Fibroblast of villous mesenchyme (primary cell): ENCODE measurements at regions not wholly inside any gene's neighbourhood (a gene's known extent, or its start where the extent isn't known, plus 50 kb on each side); places are given as distances from the start of the nearest gene placed in this dataset.

Experiments used
- DNase-seq: peaks from one replicate; pipeline ENCODE4 v3.0.0-alpha.2; 2010; ENCODE audit warnings: low read depth
- H3K4me3 ChIP-seq: 2 replicates; pipeline ENCODE4 v1.5.1; 2011; ENCODE audit warnings: low read depth, mild to moderate bottlenecking, low read length
- TF ChIP-seq, protein P1 (sequence below): IDR thresholded peaks from 2 replicates; pipeline ENCODE4 v1.5.1; 2012; ENCODE audit warnings: low read depth, mild to moderate bottlenecking, low read length; ENCODE audit not compliant: insufficient read depth

DNA sequence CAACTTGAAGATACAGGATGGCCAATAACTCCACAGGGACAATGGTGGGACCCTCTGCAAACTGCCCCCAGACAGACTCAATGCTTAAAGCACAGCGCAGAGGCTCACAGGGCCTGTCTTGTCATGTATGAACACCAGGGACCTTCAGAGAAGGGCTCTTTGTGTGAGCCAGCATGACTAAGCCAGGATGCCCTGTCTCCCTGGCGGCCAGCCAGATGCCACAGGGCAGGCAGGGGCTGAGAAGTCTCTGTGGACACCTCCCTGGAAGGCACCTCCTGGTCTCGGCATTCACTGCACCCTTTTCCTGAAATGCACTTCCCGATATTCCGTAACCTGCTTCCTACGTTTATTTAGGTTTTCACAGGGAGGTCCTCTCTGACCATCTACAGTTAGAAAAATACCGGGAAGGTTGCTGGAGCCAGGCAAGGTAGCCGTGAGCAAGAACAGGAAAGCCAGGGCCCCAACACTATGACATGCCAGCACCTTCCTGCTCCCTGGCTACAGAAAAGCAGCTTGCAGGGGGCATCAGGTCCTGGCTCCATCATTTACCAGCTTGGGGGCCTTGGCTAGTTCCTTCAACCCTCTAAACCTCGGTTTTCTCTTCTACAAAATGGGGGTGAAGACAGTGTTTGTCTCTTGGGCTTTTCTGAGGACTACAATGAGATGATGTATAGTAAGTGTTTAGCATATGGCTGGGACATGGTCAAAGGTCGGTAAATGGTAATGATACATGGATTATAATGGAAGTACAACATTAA lies 65.0 kb downstream of the PITPNM2 start:
- H3K4me3 ChIP-seq: no peak overlapping the region
- TF ChIP-seq, protein P1, sequence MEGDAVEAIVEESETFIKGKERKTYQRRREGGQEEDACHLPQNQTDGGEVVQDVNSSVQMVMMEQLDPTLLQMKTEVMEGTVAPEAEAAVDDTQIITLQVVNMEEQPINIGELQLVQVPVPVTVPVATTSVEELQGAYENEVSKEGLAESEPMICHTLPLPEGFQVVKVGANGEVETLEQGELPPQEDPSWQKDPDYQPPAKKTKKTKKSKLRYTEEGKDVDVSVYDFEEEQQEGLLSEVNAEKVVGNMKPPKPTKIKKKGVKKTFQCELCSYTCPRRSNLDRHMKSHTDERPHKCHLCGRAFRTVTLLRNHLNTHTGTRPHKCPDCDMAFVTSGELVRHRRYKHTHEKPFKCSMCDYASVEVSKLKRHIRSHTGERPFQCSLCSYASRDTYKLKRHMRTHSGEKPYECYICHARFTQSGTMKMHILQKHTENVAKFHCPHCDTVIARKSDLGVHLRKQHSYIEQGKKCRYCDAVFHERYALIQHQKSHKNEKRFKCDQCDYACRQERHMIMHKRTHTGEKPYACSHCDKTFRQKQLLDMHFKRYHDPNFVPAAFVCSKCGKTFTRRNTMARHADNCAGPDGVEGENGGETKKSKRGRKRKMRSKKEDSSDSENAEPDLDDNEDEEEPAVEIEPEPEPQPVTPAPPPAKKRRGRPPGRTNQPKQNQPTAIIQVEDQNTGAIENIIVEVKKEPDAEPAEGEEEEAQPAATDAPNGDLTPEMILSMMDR: no peak
- DNase-seq: no peak

DNA sequence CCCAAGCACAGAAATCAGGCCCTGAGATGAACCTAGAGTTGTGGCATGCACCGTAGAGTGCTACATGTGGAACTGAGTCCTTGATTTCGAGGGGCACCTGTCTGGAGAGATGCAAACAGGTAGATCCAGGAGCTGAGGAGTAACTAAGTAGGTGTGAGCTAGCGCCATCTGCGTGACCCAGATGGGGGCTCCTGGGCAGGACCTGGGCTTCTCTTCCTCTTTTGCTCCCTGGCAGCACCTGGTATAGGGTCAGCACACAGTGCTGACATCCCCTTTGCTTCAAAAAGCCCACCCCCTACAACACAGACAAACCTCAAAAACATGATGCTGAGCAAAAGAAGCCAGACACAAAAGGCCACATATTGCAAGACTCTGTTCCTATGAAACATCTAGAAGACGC lies 65.8 kb downstream of the PITPNM2 start:
- no peak overlapping the region for H3K4me3 ChIP-seq
- no peak for DNase-seq
- TF ChIP-seq, protein P1: no peak

DNA sequence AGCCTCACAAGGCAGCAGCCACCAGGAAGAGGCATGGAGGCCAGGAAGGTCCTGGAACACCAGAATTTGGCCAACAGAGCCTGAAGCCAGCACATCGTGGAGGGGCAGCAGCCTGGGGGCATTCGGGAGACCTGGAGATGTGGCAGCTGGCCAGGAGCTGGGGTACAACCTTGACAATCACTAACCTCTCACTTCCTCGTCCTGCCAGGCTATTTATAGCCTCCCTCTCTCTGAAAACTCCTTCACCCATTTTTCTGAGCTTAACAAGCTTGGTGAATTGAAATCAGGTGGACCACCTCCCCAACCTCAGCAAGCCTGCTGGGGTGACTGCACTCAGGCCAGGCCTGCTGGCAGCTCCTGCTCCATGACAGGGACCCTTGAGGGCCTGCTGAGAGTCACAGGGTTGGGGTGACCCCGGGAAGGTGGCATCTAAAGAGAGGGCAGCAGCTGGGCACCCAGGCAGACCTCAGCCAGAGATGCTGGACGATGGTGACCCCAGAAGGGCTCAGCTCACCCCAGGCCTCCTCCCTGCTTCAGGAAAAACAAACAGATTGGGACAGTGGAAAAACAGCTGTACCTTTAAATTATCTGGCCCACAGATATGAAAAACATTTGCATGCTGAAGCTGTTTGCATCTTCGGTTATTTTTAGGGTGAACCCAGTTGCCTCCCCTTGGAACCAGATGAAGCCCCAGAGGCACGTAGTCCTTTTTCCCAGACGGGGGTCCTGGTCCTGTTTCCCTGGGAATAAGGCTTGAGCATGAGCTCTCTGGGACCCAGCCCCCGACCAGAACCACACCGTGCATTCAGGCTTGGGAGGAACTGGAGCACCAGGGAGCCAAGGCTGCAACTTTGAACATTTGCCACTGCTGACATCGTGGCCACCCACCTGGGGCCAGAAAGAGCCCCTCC lies 67.0 kb downstream of the PITPNM2 start:
- TF ChIP-seq, protein P1: no peak
- DNase-seq: no peak
- no peak overlapping the region for H3K4me3 ChIP-seq

DNA sequence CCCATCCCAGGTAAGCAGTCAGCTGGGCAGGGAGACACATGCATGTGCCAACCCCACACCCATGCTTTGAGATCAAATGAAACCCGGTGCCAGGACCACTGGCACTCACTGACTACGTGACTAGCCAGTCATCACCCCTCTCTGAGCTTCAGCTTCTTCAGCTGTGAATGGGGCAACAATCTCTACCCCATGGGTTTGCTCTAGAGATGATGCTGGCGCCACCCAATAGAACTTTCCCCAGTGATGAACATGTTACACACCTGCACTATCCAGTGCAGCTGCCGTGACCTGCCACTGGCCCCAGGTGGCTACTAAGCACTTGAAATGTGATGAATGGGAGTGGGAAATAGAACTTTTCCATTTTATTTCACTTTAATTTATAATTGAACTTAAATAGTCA lies 70.3 kb downstream of the PITPNM2 start:
- TF ChIP-seq, protein P1: no peak
- H3K4me3 ChIP-seq: no peak overlapping the region
- DNase-seq: no peak

DNA sequence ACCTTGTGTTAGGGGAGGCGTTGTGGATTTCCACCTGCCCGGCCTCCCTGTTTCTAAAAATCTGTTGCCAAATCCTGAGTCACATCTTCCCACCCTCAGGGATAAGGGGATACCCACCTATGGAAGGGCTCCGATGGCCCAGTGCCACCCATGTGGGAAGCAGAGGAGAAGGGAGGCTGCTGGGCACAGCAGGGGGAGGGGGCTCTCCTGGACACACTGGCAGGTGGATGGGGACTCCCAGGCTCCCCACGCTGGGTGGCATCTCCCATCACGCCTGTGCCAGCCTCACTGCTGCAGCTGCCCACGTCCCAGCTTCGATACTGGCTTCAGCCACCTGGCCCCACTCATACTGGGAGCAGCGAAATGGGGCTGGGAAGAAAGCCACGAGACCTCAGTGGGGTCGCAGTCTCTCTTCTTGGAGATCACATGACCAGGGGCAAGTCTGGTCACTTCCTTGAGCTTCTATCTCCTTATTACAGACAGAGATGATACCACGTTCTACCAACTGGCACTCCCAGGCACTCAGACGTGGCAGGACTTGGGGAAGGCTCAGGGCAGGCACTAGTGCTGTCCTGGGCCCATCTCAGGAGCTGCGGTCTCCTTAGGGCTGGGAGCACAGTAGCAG lies 72.2 kb downstream of the PITPNM2 start:
- no peak for DNase-seq
- TF ChIP-seq, protein P1: no peak
- H3K4me3 ChIP-seq: no peak overlapping the region

DNA sequence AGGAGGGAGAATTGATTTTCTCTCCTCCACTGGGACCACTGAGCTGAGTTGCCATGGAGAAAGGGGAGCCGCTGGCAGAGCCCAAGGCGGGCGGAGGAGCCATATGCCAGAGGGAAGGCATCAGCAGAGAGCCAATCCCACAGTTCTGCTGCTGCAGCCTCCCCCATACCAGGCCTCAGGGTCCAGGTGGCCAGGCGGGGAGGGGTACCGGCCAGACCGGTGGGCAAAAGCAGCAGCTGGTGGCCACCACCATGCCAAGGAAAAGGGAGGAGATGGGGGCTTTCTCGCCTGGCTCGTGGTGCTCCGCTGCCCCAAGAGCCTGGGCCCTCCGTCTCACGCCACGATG lies 72.8 kb downstream of the PITPNM2 start:
- no peak for DNase-seq
- TF ChIP-seq, protein P1: no peak

More for the DNA sequence above, 72.8 kb downstream of the PITPNM2 start:
- H3K4me3 ChIP-seq: no peak overlapping the region
